ENCODE measurements at regions not wholly inside any gene's neighbourhood (a gene's known extent, or its start where the extent isn't known, plus 50 kb on each side); places are given as distances from the start of the nearest gene placed in this dataset.

GRCh38 chr12:100738086-100738485 lies 56.5 kb upstream of the ANO4 start:
- H3K4me1 Mint-ChIP-seq = no peaks in the 10 kb centered on the region
- TF ChIP-seq EZH2phosphoT487 (IDR thresholded peaks at IDR 0.05) = no peak
- no peak for TF ChIP-seq EZH2 (IDR thresholded peaks at IDR 0.05)
- TF ChIP-seq, protein P1, sequence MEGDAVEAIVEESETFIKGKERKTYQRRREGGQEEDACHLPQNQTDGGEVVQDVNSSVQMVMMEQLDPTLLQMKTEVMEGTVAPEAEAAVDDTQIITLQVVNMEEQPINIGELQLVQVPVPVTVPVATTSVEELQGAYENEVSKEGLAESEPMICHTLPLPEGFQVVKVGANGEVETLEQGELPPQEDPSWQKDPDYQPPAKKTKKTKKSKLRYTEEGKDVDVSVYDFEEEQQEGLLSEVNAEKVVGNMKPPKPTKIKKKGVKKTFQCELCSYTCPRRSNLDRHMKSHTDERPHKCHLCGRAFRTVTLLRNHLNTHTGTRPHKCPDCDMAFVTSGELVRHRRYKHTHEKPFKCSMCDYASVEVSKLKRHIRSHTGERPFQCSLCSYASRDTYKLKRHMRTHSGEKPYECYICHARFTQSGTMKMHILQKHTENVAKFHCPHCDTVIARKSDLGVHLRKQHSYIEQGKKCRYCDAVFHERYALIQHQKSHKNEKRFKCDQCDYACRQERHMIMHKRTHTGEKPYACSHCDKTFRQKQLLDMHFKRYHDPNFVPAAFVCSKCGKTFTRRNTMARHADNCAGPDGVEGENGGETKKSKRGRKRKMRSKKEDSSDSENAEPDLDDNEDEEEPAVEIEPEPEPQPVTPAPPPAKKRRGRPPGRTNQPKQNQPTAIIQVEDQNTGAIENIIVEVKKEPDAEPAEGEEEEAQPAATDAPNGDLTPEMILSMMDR (IDR thresholded peaks at IDR 0.05) = no peak
- no peaks in the 10 kb centered on the region for H3K4me1 ChIP-seq

GRCh38 chr12:100741084-100741711 lies 53.4 kb upstream of the ANO4 start:
- Histone ChIP-seq H3K79me2 (ENCODE audit: low read depth) (no peaks in the 10 kb centered on the region), H3F3A (ENCODE audit: low read depth) (no peaks in the 10 kb centered on the region), H3K4me1 (no peaks in the 10 kb centered on the region), H3K27ac (no peak overlapping the region), H3K9ac (no peak overlapping the region), H3K4me2 (no peak overlapping the region), H4K20me1 (ENCODE audit: low read depth) (no peaks in the 10 kb centered on the region), H3K4me3 (no peak overlapping the region), H2AFZ (replicated peaks) (peak overlapping the region; percentile 14), H3K9me3 (ENCODE audit: low read depth) (no peaks in the 10 kb centered on the region), H3K27me3 (no peaks in the 10 kb centered on the region), H3K36me3 (no peaks in the 10 kb centered on the region)
- Mint-ChIP-seq H3K4me3 (no peak overlapping the region), H3K27me3 (ENCODE audit: insufficient read depth, low read depth) (no peaks in the 10 kb centered on the region), H3K4me1 (no peaks in the 10 kb centered on the region), H3K36me3 (no peaks in the 10 kb centered on the region), H3K9me3 (peaks cover 8% of the 10 kb centered on the region), H3K27ac (no peak overlapping the region)
- peak; percentile 36 for DNase-seq (ENCODE audit: low spot score)
- TF ChIP-seq EZH2phosphoT487 (IDR thresholded peaks at IDR 0.05) = no peak
- no peak for TF ChIP-seq EZH2 (IDR thresholded peaks at IDR 0.05)
- TF ChIP-seq, protein P1 (IDR thresholded peaks at IDR 0.05) = peak; percentile 81

More at GRCh38 chr12:100738086-100738485, 56.5 kb upstream of the ANO4 start:
- Histone ChIP-seq H3K9me3 (ENCODE audit: low read depth) (no peaks in the 10 kb centered on the region), H3K27me3 (no peaks in the 10 kb centered on the region), H3K4me2 (no peak overlapping the region), H3K27ac (no peak overlapping the region), H3K79me2 (ENCODE audit: low read depth) (no peaks in the 10 kb centered on the region), H3K36me3 (no peaks in the 10 kb centered on the region), H3F3A (ENCODE audit: low read depth) (no peaks in the 10 kb centered on the region), H3K9ac (no peak overlapping the region), H3K4me3 (no peak overlapping the region), H2AFZ (replicated peaks) (no peak overlapping the region), H4K20me1 (ENCODE audit: low read depth) (no peaks in the 10 kb centered on the region)
- no peak overlapping the region for H3K27ac Mint-ChIP-seq
- no peaks in the 10 kb centered on the region for H3K9me3 Mint-ChIP-seq
- no peak for DNase-seq (ENCODE audit: low spot score)
- H3K36me3 Mint-ChIP-seq = no peaks in the 10 kb centered on the region
- H3K27me3 Mint-ChIP-seq (ENCODE audit: insufficient read depth, low read depth) = no peaks in the 10 kb centered on the region
- no peak overlapping the region for H3K4me3 Mint-ChIP-seq

DNA sequence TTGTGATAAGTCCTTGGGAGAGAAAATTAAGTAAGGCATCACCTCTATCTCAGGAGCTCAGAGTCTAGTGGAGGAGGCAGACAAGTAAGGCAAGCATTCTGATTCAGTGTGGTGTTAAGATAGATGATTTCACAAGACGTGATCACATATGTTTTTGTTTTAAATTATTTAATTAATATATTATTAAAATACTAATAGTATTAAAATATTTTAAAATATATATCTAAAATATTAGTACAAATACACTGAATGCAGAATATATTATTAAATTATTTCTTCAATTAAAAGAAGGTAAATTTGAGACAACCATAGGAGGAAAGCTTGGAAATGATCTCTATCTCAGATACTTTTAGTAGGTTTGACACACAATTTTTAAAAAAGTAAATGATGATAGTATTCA lies 51.5 kb upstream of the ANO4 start:
- no peaks in the 10 kb centered on the region for H3K4me1 Mint-ChIP-seq
- TF ChIP-seq EZH2phosphoT487 (IDR thresholded peaks at IDR 0.05) = no peak
- no peak for TF ChIP-seq EZH2 (IDR thresholded peaks at IDR 0.05)
- TF ChIP-seq, protein P1 (IDR thresholded peaks at IDR 0.05) = no peak
- H3K9ac ChIP-seq = no peak overlapping the region

More for the DNA sequence above, 51.5 kb upstream of the ANO4 start:
- Histone ChIP-seq H2AFZ (replicated peaks) (no peak overlapping the region), H3K79me2 (ENCODE audit: low read depth) (no peaks in the 10 kb centered on the region), H3K4me3 (no peak overlapping the region), H3K4me2 (no peak overlapping the region), H3K9me3 (ENCODE audit: low read depth) (no peaks in the 10 kb centered on the region), H3K27ac (no peak overlapping the region), H3K36me3 (no peaks in the 10 kb centered on the region), H3F3A (ENCODE audit: low read depth) (no peaks in the 10 kb centered on the region), H3K27me3 (no peaks in the 10 kb centered on the region), H4K20me1 (ENCODE audit: low read depth) (no peaks in the 10 kb centered on the region), H3K4me1 (no peaks in the 10 kb centered on the region)
- no peak for DNase-seq (ENCODE audit: low spot score)
- Mint-ChIP-seq H3K27me3 (ENCODE audit: insufficient read depth, low read depth) (no peaks in the 10 kb centered on the region), H3K9me3 (peaks cover 10% of the 10 kb centered on the region), H3K27ac (no peak overlapping the region), H3K36me3 (no peaks in the 10 kb centered on the region), H3K4me3 (no peak overlapping the region)

All from neural progenitor cell (in vitro differentiated cells).